ENCODE measurements at regions not wholly inside any gene's neighbourhood (a gene's known extent, or its start where the extent isn't known, plus 50 kb on each side); places are given as distances from the start of the nearest gene placed in this dataset.

DNA sequence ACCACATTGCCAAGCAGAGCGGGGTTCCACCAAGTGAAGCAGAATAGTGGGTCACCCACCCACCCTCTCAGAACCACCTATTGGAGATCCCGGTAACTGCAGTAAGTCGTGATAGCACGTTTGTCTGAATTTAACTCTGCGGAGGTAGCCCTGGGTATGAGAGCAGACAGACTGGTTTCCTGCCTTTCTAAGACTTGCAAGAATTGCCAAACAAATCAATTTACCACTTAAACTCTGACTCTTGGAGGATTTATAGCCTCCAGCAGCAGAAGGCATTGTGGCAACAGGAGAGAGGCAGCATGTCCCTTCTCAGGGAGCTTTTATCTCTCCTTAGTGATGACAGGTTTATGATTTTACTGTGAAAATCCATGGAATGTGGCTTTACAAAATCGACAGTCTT is 287.9 kb upstream of the FMN2 start:
- Histone ChIP-seq H2AFZ (ENCODE audit: low read length) (no peak overlapping the region), H3K27ac (ENCODE audit: low read depth, low read length) (no peak overlapping the region), H3K56ac (replicated peaks; ENCODE audit: insufficient read length, low read depth, low read length) (no peak overlapping the region), H3K4me3 (ENCODE audit: extremely low read depth in 1 of 4, insufficient read depth in 2 of 4, low read depth in 3 of 4, low read length in 4 of 4) (no peak overlapping the region), H3K23me2 (ENCODE audit: low read depth, low read length) (no peaks in the 10 kb centered on the region), H3K79me2 (ENCODE audit: control insufficient read depth in 1 of 2, insufficient read depth in 2 of 2, low read length in 2 of 2) (no peaks in the 10 kb centered on the region), H4K8ac (ENCODE audit: extremely low read depth, insufficient read depth, low read length) (no peak overlapping the region), H2BK15ac (ENCODE audit: low read length) (no peak overlapping the region), H3K14ac (ENCODE audit: insufficient read length) (no peak overlapping the region), H2AK5ac (ENCODE audit: low read depth, low read length) (no peak overlapping the region), H3K27me3 (replicated peaks in 1 of 4; ENCODE audit: control insufficient read depth in 3 of 4, extremely low read depth in 1 of 4, insufficient read depth in 3 of 4, low read length in 3 of 4) (no peaks in the 10 kb centered on the region), H2BK120ac (replicated peaks; ENCODE audit: low read depth, low read length) (no peak overlapping the region), H3K4me2 (ENCODE audit: insufficient read depth in 1 of 2, low read depth in 2 of 2, low read length in 2 of 2) (no peak overlapping the region), H4K91ac (replicated peaks; ENCODE audit: insufficient read length, low read length) (no peak overlapping the region), H4K5ac (ENCODE audit: insufficient read length, low read depth, low read length) (no peak overlapping the region), H3K79me1 (ENCODE audit: low read depth, low read length) (no peaks in the 10 kb centered on the region), H3K9ac (replicated peaks in 1 of 4; ENCODE audit: extremely low read depth in 1 of 4, low read depth in 3 of 4, low read length in 3 of 4) (no peak overlapping the region), H2BK20ac (ENCODE audit: low read length) (no peak overlapping the region), H4K20me1 (replicated peaks in 1 of 2; ENCODE audit: control insufficient read depth in 1 of 2, insufficient read depth in 2 of 2, low read length in 2 of 2) (no peaks in the 10 kb centered on the region), H2BK12ac (ENCODE audit: low read depth, low read length) (no peak overlapping the region), H3K9me3 (ENCODE audit: insufficient read depth in 2 of 2, low read depth in 1 of 2, low read length in 1 of 2) (no peaks in the 10 kb centered on the region), H3K36me3 (ENCODE audit: control insufficient read depth in 2 of 4, insufficient read depth in 4 of 4, low read length in 3 of 4) (no peaks in the 10 kb centered on the region), H3K23ac (ENCODE audit: insufficient read length) (no peak overlapping the region), H3K4ac (replicated peaks; ENCODE audit: insufficient read length, low read depth, low read length) (no peak overlapping the region), H2BK5ac (ENCODE audit: low read depth, low read length) (no peak overlapping the region), H3K4me1 (replicated peaks in 1 of 4; ENCODE audit: control insufficient read depth in 3 of 4, insufficient read depth in 4 of 4, low read length in 3 of 4) (peaks cover 0 to 5% (median 0%) of the 10 kb centered on the region in 4 experiments; a peak in 1 of 7 replicates), H3K18ac (ENCODE audit: extremely low read depth, low read length) (no peak overlapping the region)
- POLR2A ChIA-PET (ENCODE audit: partially characterized antibody), result interaction anchor here (1.2 kb wide), 1 partner anchor 11 kb away, joined by 3 read pairs; no protein-coding TSS in a partner anchor
- CTCF ChIA-PET (ENCODE audit: partially characterized antibody), result interaction anchor here (0.7 to 6.4 kb wide), 13 partner anchors 10 to 544 kb away, joined by 3 to 71 read pairs (median 4); no protein-coding TSS in a partner anchor
- 81% methylated on average over 6 of the region's 6 CpGs; no CpG with 5 or more reads in 1 of the 2 experiments for WGBS, 2 experiments (ENCODE audit: extremely low coverage in 1 of 2, insufficient coverage in 1 of 2, insufficient read length in 1 of 2, insufficient replicate concordance in 2 of 2, low coverage in 1 of 2, low lambda C conversion rate in 2 of 2, missing lambda C conversion rate in 1 of 2)
- DNase-seq (ENCODE audit: low read depth in 1 of 2, low spot score in 2 of 2) (no peak), FAIRE-seq (peak; percentile 58)
- TF ChIP-seq KDM1A (IDR thresholded peaks at IDR 0.05; ENCODE audit: borderline replicate concordance, low read length) (no peak), ATF2 (IDR thresholded peaks at IDR 0.05; ENCODE audit: low read length) (no peak), SP2 (IDR thresholded peaks at IDR 0.05; ENCODE audit: low read length) (no peak), POLR2A (IDR thresholded peaks at IDR 0.05; ENCODE audit: control extremely low read depth in 1 of 2, low read depth in 2 of 2, low read length in 2 of 2) (no peak), CREB1 (IDR thresholded peaks at IDR 0.05) (no peak), TCF12 (IDR thresholded peaks at IDR 0.05; ENCODE audit: low read depth, low read length) (no peak), FOSL1 (IDR thresholded peaks at IDR 0.05; ENCODE audit: insufficient read depth, low read depth, low read length) (no peak), RBBP5 (IDR thresholded peaks at IDR 0.05; ENCODE audit: borderline replicate concordance, low read depth, low read length) (no peak), GTF2F1 (IDR thresholded peaks at IDR 0.05; ENCODE audit: borderline replicate concordance, low read depth, low read length) (no peak), CTBP2 (IDR thresholded peaks at IDR 0.05; ENCODE audit: borderline replicate concordance, insufficient read depth, insufficient read length, low read length) (no peak)
- TF ChIP-seq, protein P1, sequence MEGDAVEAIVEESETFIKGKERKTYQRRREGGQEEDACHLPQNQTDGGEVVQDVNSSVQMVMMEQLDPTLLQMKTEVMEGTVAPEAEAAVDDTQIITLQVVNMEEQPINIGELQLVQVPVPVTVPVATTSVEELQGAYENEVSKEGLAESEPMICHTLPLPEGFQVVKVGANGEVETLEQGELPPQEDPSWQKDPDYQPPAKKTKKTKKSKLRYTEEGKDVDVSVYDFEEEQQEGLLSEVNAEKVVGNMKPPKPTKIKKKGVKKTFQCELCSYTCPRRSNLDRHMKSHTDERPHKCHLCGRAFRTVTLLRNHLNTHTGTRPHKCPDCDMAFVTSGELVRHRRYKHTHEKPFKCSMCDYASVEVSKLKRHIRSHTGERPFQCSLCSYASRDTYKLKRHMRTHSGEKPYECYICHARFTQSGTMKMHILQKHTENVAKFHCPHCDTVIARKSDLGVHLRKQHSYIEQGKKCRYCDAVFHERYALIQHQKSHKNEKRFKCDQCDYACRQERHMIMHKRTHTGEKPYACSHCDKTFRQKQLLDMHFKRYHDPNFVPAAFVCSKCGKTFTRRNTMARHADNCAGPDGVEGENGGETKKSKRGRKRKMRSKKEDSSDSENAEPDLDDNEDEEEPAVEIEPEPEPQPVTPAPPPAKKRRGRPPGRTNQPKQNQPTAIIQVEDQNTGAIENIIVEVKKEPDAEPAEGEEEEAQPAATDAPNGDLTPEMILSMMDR (IDR thresholded peaks at IDR 0.05; ENCODE audit: control extremely low read depth in 1 of 3, insufficient read depth in 1 of 3, low read depth in 1 of 3, low read length in 3 of 3), result peak in 2 of 3 experiments; percentile 26 to 39; a peak in 2 of 4 replicates

All from H1 (cell line).